ENCODE measurements at regions not wholly inside any gene's neighbourhood (a gene's known extent, or its start where the extent isn't known, plus 50 kb on each side); places are given as distances from the start of the nearest gene placed in this dataset.

GRCh38 chr6:113184291-113184690 is 672.9 kb upstream of the MARCKS start:
- no peak for DNase-seq (ENCODE audit: low spot score)
- no peak for TF ChIP-seq CTCF (IDR thresholded peaks at IDR 0.05; ENCODE audit: extremely low read depth, missing control alignments)

GRCh38 chr6:113184736-113185135 is 672.4 kb upstream of the MARCKS start:
- DNase-seq (ENCODE audit: low spot score): no peak
- TF ChIP-seq CTCF (IDR thresholded peaks at IDR 0.05; ENCODE audit: extremely low read depth, missing control alignments): no peak

- no peak for TF ChIP-seq CTCF (IDR thresholded peaks at IDR 0.05; ENCODE audit: extremely low read depth, missing control alignments)
Observed at GRCh38 chr6:113185299-113185698, 671.8 kb upstream of the MARCKS start.

GRCh38 chr6:113187661-113188060 is 669.5 kb upstream of the MARCKS start:
- no peak for DNase-seq (ENCODE audit: low spot score)
- no peak for TF ChIP-seq CTCF (IDR thresholded peaks at IDR 0.05; ENCODE audit: extremely low read depth, missing control alignments)

More at GRCh38 chr6:113185299-113185698, 671.8 kb upstream of the MARCKS start:
- DNase-seq (ENCODE audit: low spot score): no peak

GRCh38 chr6:113188962-113189361 is 668.2 kb upstream of the MARCKS start:
- no peak for TF ChIP-seq CTCF (IDR thresholded peaks at IDR 0.05; ENCODE audit: extremely low read depth, missing control alignments)

GRCh38 chr6:113190170-113190569 is 667.0 kb upstream of the MARCKS start:
- TF ChIP-seq CTCF (IDR thresholded peaks at IDR 0.05; ENCODE audit: extremely low read depth, missing control alignments): no peak

More at GRCh38 chr6:113188962-113189361, 668.2 kb upstream of the MARCKS start:
- no peak for DNase-seq (ENCODE audit: low spot score)

GRCh38 chr6:113194090-113194489 is 663.1 kb upstream of the MARCKS start:
- DNase-seq (ENCODE audit: low spot score): no peak
- no peak for TF ChIP-seq CTCF (IDR thresholded peaks at IDR 0.05; ENCODE audit: extremely low read depth, missing control alignments)

More at GRCh38 chr6:113190170-113190569, 667.0 kb upstream of the MARCKS start:
- DNase-seq (ENCODE audit: low spot score): no peak

All from GM20000 (cell line).